GM12878 (cell line): ENCODE measurements at regions not wholly inside any gene's neighbourhood (a gene's known extent, or its start where the extent isn't known, plus 50 kb on each side); places are given as distances from the start of the nearest gene placed in this dataset.

Experiments used
- ATAC-seq: fragments of 200-7000 bp; cut with Tn5 transposase; 3 replicates; pipeline ENCODE4 v1.9.1; 2020; ENCODE audit warnings: mild to moderate bottlenecking, moderate library complexity
- BruUV-seq: library from RNA; stranded (reverse); fragments of 400-500 nt; replicated peaks from 2 replicates; lab custom pipeline; 2021; lab: Mats Ljungman, UMichigan
- CTCF ChIA-PET: fragments of 300-600 bp; sonication (Branson Sonifier 250); formaldehyde crosslinking; extraction: SDS; loops from one replicate; lab custom pipeline; 2021; ENCODE audit warnings: inconsistent platforms; lab: Yijun Ruan, JAX
- POLR2A ChIA-PET: fragments of 350-600 bp; formaldehyde crosslinking; extraction: SDS; loops from one replicate; lab custom pipeline; 2021; ENCODE audit warnings: inconsistent platforms; lab: Charles Lee
- RAD21 ChIA-PET: fragments of 300-600 bp; sonication (Branson Sonifier 250); formaldehyde crosslinking; loops from one replicate; lab custom pipeline; 2023; ENCODE audit warnings: antibody characterized with exemption; ENCODE audit not compliant: unreplicated experiment; lab: Charles Lee
- SMC1A ChIA-PET: fragments of 300-600 bp; sonication (Branson Sonifier 250); formaldehyde crosslinking; loops from one replicate; lab custom pipeline; 2023; ENCODE audit not compliant: unreplicated experiment, uncharacterized antibody; lab: Charles Lee
- DNase-seq: peaks from one replicate; pipeline ENCODE4 v3.0.0-alpha.2; 2011; ENCODE audit warnings: low read depth, low spot score
- FAIRE-seq: peaks from 3 replicates; lab custom pipeline; 2011; peaks lifted over from hg19 to GRCh38; lab: Jason Lieb, UNC
- H2AFZ ChIP-seq: 2 replicates; pipeline ENCODE4 v1.6.0; 2011; ENCODE audit warnings: low read depth, low read length, control low read depth; ENCODE audit not compliant: control insufficient read depth
- H3K27ac ChIP-seq: 2 replicates; pipeline ENCODE4 v1.5.1; 2011; ENCODE audit warnings: control low read depth; ENCODE audit not compliant: control insufficient read depth, insufficient read depth
- H3K27me3 ChIP-seq, 2 experiments: replicated peaks in 1 of 2; 2 replicates each; pipeline versions ENCODE4 v1.6.0 to v1.6.1; 2011; ENCODE audit warnings: low read length in 1 of 2; ENCODE audit not compliant: control insufficient read depth in 2 of 2, insufficient read depth in 2 of 2
- H3K36me3 ChIP-seq, 2 experiments: 2 replicates each; pipeline ENCODE4 v1.5.1; 2011; ENCODE audit warnings: low read length in 1 of 2; ENCODE audit not compliant: control insufficient read depth in 2 of 2, insufficient read depth in 2 of 2
- H3K4me1 ChIP-seq: 2 replicates; pipeline ENCODE4 v1.6.1; 2011; ENCODE audit warnings: mild to moderate bottlenecking, low read length, moderate library complexity, mixed read lengths; ENCODE audit not compliant: control insufficient read depth, insufficient read depth
- H3K4me2 ChIP-seq: 2 replicates; pipeline ENCODE4 v1.6.0; 2011; ENCODE audit warnings: control low read depth; ENCODE audit not compliant: control insufficient read depth, insufficient read depth
- H3K4me3 ChIP-seq: fragments of 200-600 bp; sonication (generic); 2 replicates; pipeline ENCODE4 v1.5.1; 2016
- H3K79me2 ChIP-seq: 2 replicates; pipeline ENCODE4 v1.6.0; 2011; ENCODE audit warnings: low read length; ENCODE audit not compliant: control insufficient read depth, insufficient read depth
- H3K9ac ChIP-seq: 2 replicates; pipeline ENCODE4 v1.8.0; 2011; ENCODE audit warnings: low read length, control low read depth, mixed read lengths; ENCODE audit not compliant: control insufficient read depth, insufficient read depth
- H3K9me3 ChIP-seq: replicated peaks from 3 replicates; pipeline ENCODE4 v1.5.1; 2011; ENCODE audit warnings: mild to moderate bottlenecking, low read length; ENCODE audit not compliant: control insufficient read depth, insufficient read depth
- H4K20me1 ChIP-seq: 2 replicates; pipeline ENCODE4 v1.6.0; 2011; ENCODE audit not compliant: control insufficient read depth, insufficient read depth
- CBFB ChIP-seq: IDR thresholded peaks from 2 replicates; pipeline ENCODE4 v1.6.1; 2016; ENCODE audit warnings: antibody characterized with exemption, low read depth
- CHD4 ChIP-seq: fragments of 200-600 bp; sonication (generic); IDR thresholded peaks from 2 replicates; pipeline ENCODE4 v1.6.1; 2016; ENCODE audit warnings: mild to moderate bottlenecking
- EGR1 ChIP-seq, 2 experiments: IDR thresholded peaks; 1 replicate in 1 of 2; 2 replicates in 1 of 2; pipeline ENCODE4 v1.6.1; 2011 to 2012; ENCODE audit warnings: low read depth in 2 of 2, low read length in 2 of 2, borderline replicate concordance in 1 of 2, mild to moderate bottlenecking in 1 of 2, moderate library complexity in 1 of 2
- FOXK2 ChIP-seq: fragments of 450-650 bp; IDR thresholded peaks from 2 replicates; pipeline ENCODE4 v1.6.1; 2017; ENCODE audit warnings: mild to moderate bottlenecking, moderate library complexity
- IKZF2 ChIP-seq, 2 experiments: fragments of 450-650 bp; IDR thresholded peaks; 2 replicates each; pipeline ENCODE4 v1.6.1; 2017; ENCODE audit warnings: mild to moderate bottlenecking in 2 of 2, moderate library complexity in 2 of 2
- JUNB ChIP-seq: IDR thresholded peaks from 2 replicates; pipeline ENCODE4 v1.6.1; 2016; ENCODE audit warnings: antibody characterized with exemption, mild to moderate bottlenecking
- NR2C2 ChIP-seq: IDR thresholded peaks from 2 replicates; pipeline ENCODE4 v1.6.1; 2011; ENCODE audit warnings: borderline replicate concordance, low read depth; ENCODE audit not compliant: control insufficient read depth, insufficient read length
- NR2F1 ChIP-seq: fragments of 450-650 bp; conservative IDR thresholded peaks from 2 replicates; pipeline ENCODE4 v1.6.1; 2017; ENCODE audit warnings: mild to moderate bottlenecking
- POLR2A ChIP-seq: IDR thresholded peaks from 2 replicates; pipeline ENCODE4 v1.6.1; 2011; ENCODE audit warnings: low read depth, mild to moderate bottlenecking, low read length
- POU2F2 ChIP-seq: IDR thresholded peaks from 3 replicates; pipeline ENCODE4 v1.6.1; 2011; ENCODE audit warnings: low read depth, mild to moderate bottlenecking, low read length, borderline replicate concordance
- SMC3 ChIP-seq: IDR thresholded peaks from 2 replicates; pipeline ENCODE4 v1.6.1; 2011; ENCODE audit warnings: low read length, improper control_type of control experiment, borderline replicate concordance
- SREBF1 ChIP-seq: IDR thresholded peaks from 2 replicates; pipeline ENCODE4 v1.6.1; 2012; ENCODE audit warnings: mild to moderate bottlenecking, low read length
- TCF12 ChIP-seq: IDR thresholded peaks from 2 replicates; pipeline ENCODE4 v1.6.1; 2011; ENCODE audit warnings: low read depth, mild to moderate bottlenecking, low read length
- YBX1 ChIP-seq: fragments of 450-650 bp; IDR thresholded peaks from 2 replicates; pipeline ENCODE4 v1.6.1; 2016; ENCODE audit warnings: antibody characterized with exemption
- ZNF217 ChIP-seq: fragments of 450-650 bp; IDR thresholded peaks from 2 replicates; pipeline ENCODE4 v1.6.1; 2017; ENCODE audit warnings: antibody characterized with exemption, mild to moderate bottlenecking
- ZNF274 ChIP-seq: IDR thresholded peaks from one replicate; pipeline ENCODE4 v1.8.0; 2011; ENCODE audit not compliant: insufficient read length, insufficient read depth
- ZZZ3 ChIP-seq: IDR thresholded peaks from 2 replicates; pipeline ENCODE4 v1.6.1; 2011; ENCODE audit warnings: low read depth; ENCODE audit not compliant: control insufficient read depth, insufficient read length
- whole genome bisulfite sequencing: methylation state at CpG from one replicate; pipeline ENCODE4 v1.1.6; 2016; ENCODE audit warnings: low lambda C conversion rate; ENCODE audit not compliant: insufficient replicate concordance, insufficient coverage; ENCODE audit errors: missing lambda C conversion rate; 5-methylcytosine and 5-hydroxymethylcytosine counted together
- in situ Hi-C: fragments of 300-500 bp; cut with MboI; formaldehyde crosslinking; loops from 9 replicates; pipeline ENCODE4 v1.14.3; 2018; ENCODE audit warnings: mixed read lengths
- intact Hi-C: fragments of 100-400 bp; cut with micrococcal nuclease; formaldehyde crosslinking; loops from one replicate; pipeline ENCODE4 v1.14.2; 2022; ENCODE audit not compliant: unreplicated experiment
- TF ChIP-seq, protein P1 (sequence below): fragments of 450-650 bp; formaldehyde crosslinking; IDR thresholded peaks from 2 replicates; pipeline ENCODE4 v1.4.0; 2020; ENCODE audit warnings: mild to moderate bottlenecking, moderate library complexity

DNA sequence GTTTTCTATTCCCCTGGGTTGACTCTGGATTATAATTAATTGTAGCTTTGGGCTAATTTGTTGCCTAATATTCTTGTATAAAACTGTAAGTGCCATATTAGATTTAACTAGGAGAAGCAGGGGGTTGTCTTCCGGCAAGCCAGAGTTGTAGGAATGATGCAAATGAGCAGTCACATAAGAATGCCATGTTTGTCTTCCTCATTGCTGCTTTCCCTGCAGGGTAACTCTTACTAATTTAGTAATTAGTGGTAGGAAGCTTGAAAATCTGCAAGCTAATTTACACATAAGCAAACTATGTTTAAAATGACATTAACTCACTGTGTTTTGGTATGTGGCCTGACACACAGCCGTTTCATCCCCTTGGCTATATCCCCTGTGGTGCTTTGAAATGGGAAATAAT, 527.8 kb downstream of the KCTD16 start:
- CTCF ChIA-PET, result interaction anchor here (1.1 kb wide), 1 partner anchor 521 kb away, joined by 4 read pairs; no protein-coding TSS in a partner anchor
- RAD21 ChIA-PET, result no interaction called here
- Histone ChIP-seq H3K4me3 (no peak overlapping the region), H3K27ac (no peak overlapping the region), H3K4me1 (no peaks in the 10 kb centered on the region), H4K20me1 (no peaks in the 10 kb centered on the region), H3K27me3 (no peaks in the 10 kb centered on the region), H3K79me2 (no peaks in the 10 kb centered on the region), H2AFZ (no peak overlapping the region), H3K9ac (no peak overlapping the region), H3K4me2 (no peak overlapping the region), H3K9me3 (no peaks in the 10 kb centered on the region), H3K36me3 (no peaks in the 10 kb centered on the region)
- in situ Hi-C loops (no loop called here), intact Hi-C loops (no loop called here)
- FAIRE-seq (no peak), ATAC-seq (no peak), DNase-seq (no peak)
- POLR2A ChIA-PET, result no interaction called here
- no TSS peak for BruUV-seq
- 21% methylated on average over 2 of the region's 2 CpGs for WGBS
- TF ChIP-seq FOXK2, result no peak
- SMC1A ChIA-PET, result no interaction called here

DNA sequence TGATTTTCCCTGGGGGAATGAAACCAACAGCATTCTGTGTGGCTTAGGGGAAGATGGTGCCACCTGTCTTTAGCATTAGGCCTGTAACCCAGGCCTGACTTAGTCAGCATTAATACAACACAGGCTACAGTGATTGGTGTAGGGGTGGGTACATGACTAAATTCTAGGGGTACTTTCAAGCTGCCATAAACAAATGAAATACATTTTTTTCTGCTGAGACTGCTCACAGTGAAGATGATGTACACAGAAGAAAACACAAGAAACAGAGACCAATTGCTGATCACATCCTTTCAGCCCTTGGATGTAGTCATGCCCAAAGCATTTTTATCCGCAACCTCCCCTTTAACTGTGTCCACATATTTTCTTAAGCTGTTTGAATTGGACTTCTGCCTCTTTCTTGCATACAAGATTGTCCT, 527.2 kb downstream of the KCTD16 start:
- no peaks in the 10 kb centered on the region for H3K79me2 ChIP-seq
- ATAC-seq, result no peak
- ChIA-PET CTCF (interaction anchor here (1.1 kb wide), 1 partner anchor 521 kb away, joined by 4 read pairs; no protein-coding TSS in a partner anchor), RAD21 (no interaction called here), POLR2A (no interaction called here), SMC1A (no interaction called here)
- intact Hi-C loops (no loop called here), in situ Hi-C loops (no loop called here)
- H3K27me3 ChIP-seq, result no peaks in the 10 kb centered on the region
- no peak overlapping the region for H3K4me3 ChIP-seq
- no peak for DNase-seq
- H3K36me3 ChIP-seq, result no peaks in the 10 kb centered on the region
- no peaks in the 10 kb centered on the region for H3K9me3 ChIP-seq
- TF ChIP-seq JUNB (no peak), ZNF274 (no peak), EGR1 (IDR thresholded peaks at IDR 0.05; ENCODE audit: borderline replicate concordance in 1 of 2, low read depth in 2 of 2, low read length in 2 of 2) (no peak), YBX1 (no peak), POLR2A (no peak), ZNF217 (no peak), SREBF1 (no peak), IKZF2 (IDR thresholded peaks at IDR 0.05) (no peak), NR2F1 (no peak), POU2F2 (no peak), NR2C2 (no peak), TCF12 (no peak), CHD4 (no peak), CBFB (no peak), ZZZ3 (no peak), SMC3 (no peak)
- TF ChIP-seq, protein P1, sequence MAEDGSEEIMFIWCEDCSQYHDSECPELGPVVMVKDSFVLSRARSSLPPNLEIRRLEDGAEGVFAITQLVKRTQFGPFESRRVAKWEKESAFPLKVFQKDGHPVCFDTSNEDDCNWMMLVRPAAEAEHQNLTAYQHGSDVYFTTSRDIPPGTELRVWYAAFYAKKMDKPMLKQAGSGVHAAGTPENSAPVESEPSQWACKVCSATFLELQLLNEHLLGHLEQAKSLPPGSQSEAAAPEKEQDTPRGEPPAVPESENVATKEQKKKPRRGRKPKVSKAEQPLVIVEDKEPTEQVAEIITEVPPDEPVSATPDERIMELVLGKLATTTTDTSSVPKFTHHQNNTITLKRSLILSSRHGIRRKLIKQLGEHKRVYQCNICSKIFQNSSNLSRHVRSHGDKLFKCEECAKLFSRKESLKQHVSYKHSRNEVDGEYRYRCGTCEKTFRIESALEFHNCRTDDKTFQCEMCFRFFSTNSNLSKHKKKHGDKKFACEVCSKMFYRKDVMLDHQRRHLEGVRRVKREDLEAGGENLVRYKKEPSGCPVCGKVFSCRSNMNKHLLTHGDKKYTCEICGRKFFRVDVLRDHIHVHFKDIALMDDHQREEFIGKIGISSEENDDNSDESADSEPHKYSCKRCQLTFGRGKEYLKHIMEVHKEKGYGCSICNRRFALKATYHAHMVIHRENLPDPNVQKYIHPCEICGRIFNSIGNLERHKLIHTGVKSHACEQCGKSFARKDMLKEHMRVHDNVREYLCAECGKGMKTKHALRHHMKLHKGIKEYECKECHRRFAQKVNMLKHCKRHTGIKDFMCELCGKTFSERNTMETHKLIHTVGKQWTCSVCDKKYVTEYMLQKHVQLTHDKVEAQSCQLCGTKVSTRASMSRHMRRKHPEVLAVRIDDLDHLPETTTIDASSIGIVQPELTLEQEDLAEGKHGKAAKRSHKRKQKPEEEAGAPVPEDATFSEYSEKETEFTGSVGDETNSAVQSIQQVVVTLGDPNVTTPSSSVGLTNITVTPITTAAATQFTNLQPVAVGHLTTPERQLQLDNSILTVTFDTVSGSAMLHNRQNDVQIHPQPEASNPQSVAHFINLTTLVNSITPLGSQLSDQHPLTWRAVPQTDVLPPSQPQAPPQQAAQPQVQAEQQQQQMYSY (CRISPR knock-in tag), result no peak
- H3K4me1 ChIP-seq, result no peaks in the 10 kb centered on the region
- no peak overlapping the region for H3K4me2 ChIP-seq
- FAIRE-seq, result no peak
- WGBS, result 86% methylated on average over 1 of the region's 1 CpG
- no peak overlapping the region for H3K9ac ChIP-seq
- H3K27ac ChIP-seq, result no peak overlapping the region
- no TSS peak for BruUV-seq
- no peaks in the 10 kb centered on the region for H4K20me1 ChIP-seq
- H2AFZ ChIP-seq, result no peak overlapping the region
